GM21825 (cell line): ENCODE measurements at regions not wholly inside any gene's neighbourhood (a gene's known extent, or its start where the extent isn't known, plus 50 kb on each side); places are given as distances from the start of the nearest gene placed in this dataset.

Experiments
- ATAC-seq: cut with Tn5 transposase; IDR thresholded peaks from one replicate; pipeline ENCODE4 v1.9.1; 2021; ENCODE audit warnings: mild to moderate bottlenecking, moderate library complexity; ENCODE audit not compliant: unreplicated experiment

- no peak for ATAC-seq
These were observed 265.2 kb downstream of the MAT2B start for GRCh38 chr5:163770625-163771024.

DNA sequence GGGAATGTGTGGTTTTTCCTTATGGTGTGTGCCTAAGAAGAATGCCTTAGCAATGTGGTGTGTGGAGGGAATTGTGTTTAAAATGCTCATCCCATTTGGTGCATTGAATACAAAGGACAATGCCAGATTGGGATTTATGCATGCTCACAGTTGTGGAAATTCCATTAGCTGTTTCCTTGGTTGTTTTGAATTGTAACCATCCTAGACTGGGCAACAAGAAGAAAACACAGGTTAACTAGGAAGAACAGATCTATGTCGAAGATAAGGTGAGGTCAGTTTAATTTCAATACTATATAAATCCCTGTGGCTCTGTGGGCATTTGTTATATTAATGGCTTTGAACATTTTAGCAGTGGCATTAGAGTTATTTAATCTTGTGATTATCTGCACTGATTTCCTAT lies 266.8 kb downstream of the MAT2B start:
- ATAC-seq: no peak

DNA sequence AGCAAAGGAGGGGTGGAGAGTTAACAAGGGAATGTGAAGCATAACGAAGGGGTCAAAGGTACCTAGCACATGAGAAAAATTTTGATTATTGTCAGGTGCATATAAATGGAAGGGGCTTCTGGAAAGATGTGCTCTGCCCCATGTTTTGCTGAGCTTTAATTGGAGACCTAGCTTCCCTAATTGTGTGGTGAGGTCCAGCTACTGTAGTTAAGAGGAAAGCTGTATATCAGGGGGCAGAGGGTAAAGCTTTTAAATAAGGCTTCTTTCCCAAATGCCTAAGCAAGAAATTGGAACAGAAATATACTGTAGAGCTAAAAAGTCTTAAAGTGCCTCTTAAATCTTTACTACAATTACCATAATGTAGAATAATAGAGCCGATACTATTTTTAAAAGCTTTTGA lies 267.2 kb downstream of the MAT2B start:
- ATAC-seq: no peak

- no peak for ATAC-seq
These were observed 267.8 kb downstream of the MAT2B start for GRCh38 chr5:163773226-163773625.

GRCh38 chr5:163789870-163790269 lies 284.5 kb downstream of the MAT2B start:
- no peak for ATAC-seq

- no peak for ATAC-seq
These were observed 285.1 kb downstream of the MAT2B start for GRCh38 chr5:163790497-163790896.

DNA sequence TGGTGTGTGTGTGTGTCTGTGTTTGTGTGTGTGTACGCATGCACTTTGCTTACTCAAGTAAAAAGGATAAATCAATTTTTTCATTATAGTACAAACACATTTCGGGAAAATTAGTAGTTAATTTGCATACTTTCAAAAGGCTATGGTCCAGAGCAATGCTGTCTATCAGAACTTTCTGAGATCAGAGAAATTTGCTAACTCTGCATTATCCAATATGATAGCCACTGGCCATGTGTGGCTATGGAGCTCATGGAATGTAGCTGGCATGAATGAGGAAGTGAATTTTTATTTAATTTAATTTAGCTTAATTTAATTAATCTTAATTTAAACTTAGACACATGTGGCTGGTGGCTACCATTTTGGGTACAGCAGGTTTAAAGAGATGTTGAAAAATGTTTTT lies 289.6 kb downstream of the MAT2B start:
- ATAC-seq: no peak

DNA sequence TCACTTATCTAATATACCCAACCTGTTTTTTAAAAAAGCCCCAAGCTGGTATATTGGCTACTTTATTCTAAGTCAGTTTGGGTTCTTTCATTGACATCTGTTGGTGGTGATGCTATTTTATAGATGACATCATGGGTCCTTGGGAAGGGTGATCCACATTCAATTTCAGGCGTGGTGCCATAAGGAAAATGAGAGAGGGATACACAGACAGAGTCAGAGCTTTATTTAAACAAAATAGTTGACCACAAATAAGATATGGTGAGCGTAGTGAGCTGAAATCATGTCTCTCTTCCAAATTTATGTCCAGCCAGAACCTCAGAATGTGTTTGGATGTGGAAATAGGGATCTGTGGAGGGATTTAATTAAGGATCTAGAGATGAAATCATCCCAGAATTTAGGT lies 302.4 kb downstream of the MAT2B start:
- no peak for ATAC-seq

DNA sequence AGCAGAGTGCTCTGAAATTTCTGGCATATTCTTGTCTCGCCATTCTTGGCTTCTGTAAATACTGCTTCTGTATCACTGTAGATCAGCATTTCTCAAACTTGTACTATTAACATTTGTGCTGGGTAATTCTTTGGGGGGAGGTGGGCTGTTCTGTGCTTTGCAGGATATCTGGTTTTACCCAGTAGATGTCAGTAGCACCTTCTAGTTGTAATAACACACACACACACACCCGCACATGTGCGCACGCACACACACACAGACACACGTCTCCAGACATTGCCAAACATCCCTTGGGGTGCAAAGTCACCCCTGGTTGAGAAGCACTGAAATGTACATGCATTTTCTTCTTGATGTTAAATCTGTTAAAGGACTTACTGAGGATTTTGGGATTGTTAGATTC lies 304.1 kb downstream of the MAT2B start:
- no peak for ATAC-seq

DNA sequence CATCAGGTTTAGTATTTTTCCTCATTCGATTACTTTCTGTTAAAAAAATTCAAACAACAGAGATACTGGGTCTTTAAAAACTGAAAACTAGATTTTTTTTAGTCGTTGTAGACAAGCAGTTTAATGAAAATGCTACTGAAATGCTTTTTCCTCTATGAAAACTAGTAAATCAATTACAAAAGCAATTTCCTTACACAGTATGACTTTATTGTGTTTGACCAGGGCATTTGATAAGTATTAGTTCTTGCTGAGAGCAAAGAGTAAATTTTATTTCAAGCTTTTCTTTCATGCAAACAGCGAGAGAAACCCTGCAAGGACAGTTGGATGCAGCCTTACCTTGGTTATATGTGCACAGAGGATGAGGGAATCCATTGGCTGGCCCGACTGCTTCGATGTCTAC lies 308.5 kb downstream of the MAT2B start:
- no peak for ATAC-seq

DNA sequence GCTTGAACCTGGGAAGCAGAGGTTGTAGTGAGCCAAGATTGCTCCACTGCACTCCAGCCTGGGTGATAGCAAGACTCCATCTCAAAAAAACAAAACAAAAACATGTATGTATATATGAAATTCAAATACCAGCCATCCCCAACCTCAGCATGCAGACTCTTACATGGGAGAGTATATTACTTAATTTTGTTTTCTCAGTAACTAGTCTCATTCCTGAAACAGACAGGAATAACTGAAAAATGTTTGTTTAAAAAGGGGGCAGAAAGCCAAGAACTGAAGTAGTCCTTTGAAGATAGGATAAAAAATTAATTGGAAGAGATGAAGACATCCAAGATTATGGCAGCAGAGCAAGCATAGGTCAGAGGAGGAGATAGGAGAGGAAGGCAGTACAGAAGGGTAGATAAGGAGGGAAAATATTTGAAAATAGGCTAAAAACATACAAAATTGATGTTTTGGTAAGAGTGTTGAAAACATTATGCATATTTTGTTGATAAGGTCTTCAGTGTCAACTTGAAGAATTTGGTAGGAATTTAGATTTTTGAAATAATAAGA lies 309.9 kb downstream of the MAT2B start:
- no peak for ATAC-seq

GRCh38 chr5:163821142-163821541 lies 315.7 kb downstream of the MAT2B start:
- ATAC-seq: no peak

DNA sequence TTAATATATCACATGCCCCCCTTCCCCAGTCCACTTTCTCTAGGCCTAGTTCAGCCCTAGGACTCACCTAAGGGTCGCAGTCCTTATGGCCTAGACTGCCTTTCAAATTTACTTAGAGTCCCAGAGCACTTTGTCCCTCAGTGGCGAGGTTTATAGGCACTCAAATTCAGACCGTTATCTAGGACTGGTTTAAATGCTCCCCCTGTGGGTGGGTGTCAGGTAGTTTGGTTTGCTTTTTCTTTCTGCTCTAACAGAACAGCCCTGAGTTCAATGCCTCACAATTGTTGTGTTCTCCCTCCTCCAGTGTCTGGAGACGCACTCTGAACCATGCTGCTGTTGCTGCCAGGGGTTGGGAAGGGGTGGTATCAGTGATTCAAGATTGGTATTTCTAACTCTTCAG lies 317.1 kb downstream of the MAT2B start:
- ATAC-seq: no peak

GRCh38 chr5:163825661-163826060 lies 320.2 kb downstream of the MAT2B start:
- ATAC-seq: no peak

GRCh38 chr5:163826201-163826600 lies 320.8 kb downstream of the MAT2B start:
- ATAC-seq: no peak

- ATAC-seq: no peak
These were observed 326.7 kb downstream of the MAT2B start for GRCh38 chr5:163832155-163832554.

GRCh38 chr5:163838738-163839137 lies 333.3 kb downstream of the MAT2B start:
- no peak for ATAC-seq

DNA sequence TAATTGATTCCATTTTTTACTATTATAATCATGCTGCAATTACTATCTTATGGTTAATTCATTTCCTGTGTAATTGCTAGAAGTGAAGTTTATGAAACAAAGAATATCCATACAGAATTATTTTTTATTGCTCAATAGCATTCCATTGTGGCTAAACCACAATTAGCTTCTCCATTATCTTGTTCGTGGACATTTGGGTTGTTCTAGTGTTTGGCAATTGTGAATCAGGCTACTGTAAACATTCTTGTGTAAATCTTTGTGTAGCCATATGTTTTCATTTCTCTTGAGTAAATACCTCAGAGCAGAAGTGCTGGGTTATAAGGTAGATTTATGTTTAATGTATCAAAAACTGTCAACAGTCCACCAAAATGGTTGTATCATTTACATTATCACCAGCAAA lies 341.1 kb downstream of the MAT2B start:
- no peak for ATAC-seq

- ATAC-seq: no peak
These were observed 350.3 kb downstream of the MAT2B start for GRCh38 chr5:163855754-163856153.

- no peak for ATAC-seq
These were observed 356.3 kb downstream of the MAT2B start for GRCh38 chr5:163861670-163862069.

GRCh38 chr5:163867324-163867723 lies 361.9 kb downstream of the MAT2B start:
- no peak for ATAC-seq

DNA sequence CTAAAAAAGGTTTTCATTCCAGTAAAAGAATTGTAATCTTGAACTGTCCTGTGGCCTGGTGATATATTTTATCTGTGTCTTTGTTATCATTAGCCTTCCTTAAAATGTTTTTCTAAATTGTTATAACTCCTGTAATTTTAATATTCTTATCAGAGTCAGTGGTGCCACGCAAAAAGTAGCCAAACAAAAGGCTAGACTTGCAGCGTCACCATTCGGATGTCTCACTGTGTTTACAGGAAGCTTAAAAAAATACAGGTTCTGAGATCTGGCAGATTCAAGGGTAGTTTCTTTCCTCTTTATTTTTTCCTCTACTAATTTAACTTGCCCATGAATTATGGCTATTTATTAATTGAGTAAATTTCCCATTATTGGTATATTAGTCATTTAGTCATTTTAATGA lies 362.3 kb downstream of the MAT2B start:
- no peak for ATAC-seq

GRCh38 chr5:163869581-163869980 lies 364.2 kb downstream of the MAT2B start:
- no peak for ATAC-seq

GRCh38 chr5:163870441-163870840 lies 365.0 kb downstream of the MAT2B start:
- ATAC-seq: no peak
